ENCODE measurements at regions not wholly inside any gene's neighbourhood (a gene's known extent, or its start where the extent isn't known, plus 50 kb on each side); places are given as distances from the start of the nearest gene placed in this dataset.

GRCh38 chr9:106757514-106757913 lies 105.5 kb upstream of the ZNF462 start:
- TF ChIP-seq, protein P1, sequence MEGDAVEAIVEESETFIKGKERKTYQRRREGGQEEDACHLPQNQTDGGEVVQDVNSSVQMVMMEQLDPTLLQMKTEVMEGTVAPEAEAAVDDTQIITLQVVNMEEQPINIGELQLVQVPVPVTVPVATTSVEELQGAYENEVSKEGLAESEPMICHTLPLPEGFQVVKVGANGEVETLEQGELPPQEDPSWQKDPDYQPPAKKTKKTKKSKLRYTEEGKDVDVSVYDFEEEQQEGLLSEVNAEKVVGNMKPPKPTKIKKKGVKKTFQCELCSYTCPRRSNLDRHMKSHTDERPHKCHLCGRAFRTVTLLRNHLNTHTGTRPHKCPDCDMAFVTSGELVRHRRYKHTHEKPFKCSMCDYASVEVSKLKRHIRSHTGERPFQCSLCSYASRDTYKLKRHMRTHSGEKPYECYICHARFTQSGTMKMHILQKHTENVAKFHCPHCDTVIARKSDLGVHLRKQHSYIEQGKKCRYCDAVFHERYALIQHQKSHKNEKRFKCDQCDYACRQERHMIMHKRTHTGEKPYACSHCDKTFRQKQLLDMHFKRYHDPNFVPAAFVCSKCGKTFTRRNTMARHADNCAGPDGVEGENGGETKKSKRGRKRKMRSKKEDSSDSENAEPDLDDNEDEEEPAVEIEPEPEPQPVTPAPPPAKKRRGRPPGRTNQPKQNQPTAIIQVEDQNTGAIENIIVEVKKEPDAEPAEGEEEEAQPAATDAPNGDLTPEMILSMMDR (IDR thresholded peaks at IDR 0.05), result no peak
- no peak for TF ChIP-seq ZFX (IDR thresholded peaks at IDR 0.05; ENCODE audit: borderline replicate concordance)

Measured in 22Rv1 (cell line).